HK-2 (cell line): ENCODE measurements at regions not wholly inside any gene's neighbourhood (a gene's known extent, or its start where the extent isn't known, plus 50 kb on each side); places are given as distances from the start of the nearest gene placed in this dataset.

Experiments used
- DNase-seq: peaks from one replicate; pipeline ENCODE4 v3.0.0-alpha.2; 2018; ENCODE audit not compliant: unreplicated experiment

- DNase-seq: no peak
These were observed 263.2 kb downstream of the TMEM182 start for GRCh38 chr2:103025056-103025455.

GRCh38 chr2:103028181-103028580, 266.4 kb downstream of the TMEM182 start:
- no peak for DNase-seq
